ENCODE measurements at regions not wholly inside any gene's neighbourhood (a gene's known extent, or its start where the extent isn't known, plus 50 kb on each side); places are given as distances from the start of the nearest gene placed in this dataset.

GRCh38 chr4:135684001-135684400 lies 1482.4 kb upstream of the PABPC4L start:
- no peak for TF ChIP-seq BHLHE40 (IDR thresholded peaks at IDR 0.05; ENCODE audit: low read depth, low read length)
- no peak for TF ChIP-seq SMC3 (IDR thresholded peaks at IDR 0.05)
- no peak for TF ChIP-seq CTCF (IDR thresholded peaks at IDR 0.05)
- no peak for TF ChIP-seq HDAC2 (IDR thresholded peaks at IDR 0.05)
- TF ChIP-seq POLR2A (IDR thresholded peaks at IDR 0.05; ENCODE audit: low read length), result no peak
- TF ChIP-seq EP300 (IDR thresholded peaks at IDR 0.05), result no peak
- no peak for TF ChIP-seq HMGXB4 (CRISPR knock-in tag; IDR thresholded peaks at IDR 0.05; ENCODE audit: borderline replicate concordance)
- TF ChIP-seq RCOR1 (IDR thresholded peaks at IDR 0.05; ENCODE audit: low read depth, low read length), result no peak
- no peak for TF ChIP-seq RAD21 (conservative IDR thresholded peaks at IDR 0.05 in 1 of 2, IDR thresholded peaks at IDR 0.05 in 1 of 2)

Data from A549 (cell line).